Activated CD8-positive, alpha-beta memory T cell treated with anti-CD3 and anti-CD28 coated beads, Interleukin-2, amount 50 U/mL, for 4 hours (primary cell): ENCODE measurements at regions not wholly inside any gene's neighbourhood (a gene's known extent, or its start where the extent isn't known, plus 50 kb on each side); places are given as distances from the start of the nearest gene placed in this dataset.

Experiments used
- DNase-seq: peaks from one replicate; pipeline ENCODE4 v3.0.0-alpha.2; 2020

GRCh38 chr22:48585916-48586798 is 1241.5 kb downstream of the BRD1 start:
- DNase-seq: no peak

- DNase-seq: no peak
These were observed 1243.5 kb downstream of the BRD1 start for GRCh38 chr22:48584170-48584569.

GRCh38 chr22:48581796-48582469 is 1245.7 kb downstream of the BRD1 start:
- no peak for DNase-seq

GRCh38 chr22:48581205-48581766 is 1246.4 kb downstream of the BRD1 start:
- DNase-seq: no peak

GRCh38 chr22:48580481-48580970 is 1247.1 kb downstream of the BRD1 start:
- DNase-seq: no peak

GRCh38 chr22:48579928-48580309 is 1247.8 kb downstream of the BRD1 start:
- no peak for DNase-seq

- DNase-seq: no peak
These were observed 1248.4 kb downstream of the BRD1 start for GRCh38 chr22:48579043-48579927.

- DNase-seq: no peak
These were observed 1249.3 kb downstream of the BRD1 start for GRCh38 chr22:48578138-48579042.

GRCh38 chr22:48577691-48578090 is 1250.0 kb downstream of the BRD1 start:
- no peak for DNase-seq

- DNase-seq: no peak
These were observed 1250.5 kb downstream of the BRD1 start for GRCh38 chr22:48577014-48577690.

- no peak for DNase-seq
These were observed 1251.2 kb downstream of the BRD1 start for GRCh38 chr22:48576333-48577013.

GRCh38 chr22:48575618-48576332 is 1251.9 kb downstream of the BRD1 start:
- DNase-seq: no peak

- no peak for DNase-seq
These were observed 1252.7 kb downstream of the BRD1 start for GRCh38 chr22:48574776-48575617.

- no peak for DNase-seq
These were observed 1253.9 kb downstream of the BRD1 start for GRCh38 chr22:48573766-48574165.

- DNase-seq: no peak
These were observed 1254.7 kb downstream of the BRD1 start for GRCh38 chr22:48572951-48573350.

GRCh38 chr22:48570912-48571311 is 1256.8 kb downstream of the BRD1 start:
- no peak for DNase-seq

- DNase-seq: no peak
These were observed 1258.0 kb downstream of the BRD1 start for GRCh38 chr22:48569476-48570233.

- no peak for DNase-seq
These were observed 1258.8 kb downstream of the BRD1 start for GRCh38 chr22:48568736-48569330.
